HG02981 (cell line): ENCODE measurements at regions not wholly inside any gene's neighbourhood (a gene's known extent, or its start where the extent isn't known, plus 50 kb on each side); places are given as distances from the start of the nearest gene placed in this dataset.
A peak's percentile ranks its signal among the peaks of the same experiment; 100 is the strongest.

ENCODE experiments used
- ATAC-seq: cut with Tn5 transposase; IDR thresholded peaks from one replicate; pipeline ENCODE4 v1.9.1; 2021; ENCODE audit warnings: mild to moderate bottlenecking, moderate library complexity; ENCODE audit not compliant: unreplicated experiment

DNA sequence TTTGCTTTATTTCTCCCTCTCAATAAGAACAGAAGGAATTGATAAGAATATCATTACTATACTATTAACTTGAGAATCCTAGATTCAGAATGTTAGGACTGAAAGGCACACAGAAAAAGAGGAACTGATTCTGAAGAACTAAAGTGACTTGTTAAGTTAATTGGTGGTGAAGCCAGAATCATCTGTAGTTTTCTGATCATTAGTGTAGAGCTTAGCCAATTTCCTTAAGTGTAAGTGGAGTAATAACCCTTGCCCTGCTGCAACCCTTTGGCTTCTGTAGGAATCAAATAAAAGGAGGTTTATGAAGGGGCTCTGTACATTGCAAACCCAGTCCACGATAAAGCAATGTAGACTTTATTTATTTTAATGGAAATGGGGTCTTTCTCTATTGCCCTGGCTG, 1186.0 kb downstream of the SORCS3 start:
- no peak for ATAC-seq

DNA sequence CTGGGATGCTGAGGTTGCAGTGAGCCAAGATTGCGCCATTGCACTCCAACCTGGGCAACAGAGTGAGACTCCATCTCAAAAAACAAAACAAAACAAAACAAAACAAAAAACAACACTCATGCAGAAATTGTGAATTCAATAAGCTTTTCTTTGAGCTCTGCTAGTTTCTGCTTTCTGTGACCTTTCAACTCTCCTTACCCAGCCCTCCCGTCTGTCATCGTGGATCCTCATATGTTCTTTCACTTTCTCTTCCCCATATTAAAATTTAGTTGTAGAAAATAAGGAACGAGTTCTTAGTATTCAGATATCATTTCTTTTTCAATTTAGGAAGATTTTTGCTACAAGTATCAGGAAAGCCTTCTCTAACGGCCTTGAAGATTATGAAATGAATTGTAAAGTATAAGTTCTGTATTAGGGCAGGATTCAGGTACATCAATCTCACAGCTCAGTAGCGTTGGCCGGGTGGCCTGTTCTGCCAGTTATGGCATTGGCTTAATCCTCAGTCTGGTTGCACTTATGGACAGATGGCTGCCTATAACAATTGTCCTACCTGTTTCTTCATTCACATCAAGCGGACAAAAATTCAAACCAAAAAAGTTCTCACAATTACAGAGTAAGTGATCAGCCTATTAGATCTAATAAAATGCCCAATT, 1167.0 kb downstream of the SORCS3 start:
- no peak for ATAC-seq

DNA sequence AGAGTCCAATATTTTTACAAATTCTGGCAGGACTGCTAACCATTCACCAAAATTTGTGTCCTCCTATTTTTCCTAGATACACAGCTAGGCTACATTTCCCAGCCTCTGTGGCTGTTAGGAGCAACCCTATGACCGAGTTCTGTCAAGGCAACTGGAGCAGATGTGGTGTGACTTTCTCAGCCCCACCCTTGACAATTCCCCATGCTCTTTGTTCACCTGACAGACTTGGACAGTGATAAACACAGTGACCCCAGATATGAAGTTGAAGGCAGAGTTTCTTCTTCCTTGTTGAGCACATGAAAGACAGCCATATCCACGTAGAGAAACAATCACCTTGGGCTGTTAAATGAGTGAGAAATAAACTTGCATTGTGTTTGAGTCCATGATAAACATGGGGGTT, 1162.1 kb downstream of the SORCS3 start:
- ATAC-seq, result no peak

DNA sequence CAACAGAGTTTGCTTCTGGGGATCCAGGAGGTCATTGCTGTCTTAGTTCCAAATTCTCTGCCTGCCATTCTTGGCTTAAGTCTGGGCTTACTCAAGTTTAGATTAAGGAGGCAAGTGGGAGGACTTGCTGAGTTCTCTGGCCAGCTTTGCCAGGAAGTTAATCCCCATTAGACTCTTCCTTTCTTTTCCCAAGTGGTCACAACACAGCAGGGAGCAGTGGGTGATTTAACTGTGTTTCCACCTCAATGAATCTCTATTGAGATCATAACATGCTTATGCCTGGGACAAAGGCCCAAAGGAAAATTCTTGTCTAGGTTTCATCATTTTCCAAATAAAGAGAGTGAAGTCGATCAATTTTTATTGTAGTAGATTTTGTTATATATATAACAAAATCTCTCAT, 1159.6 kb downstream of the SORCS3 start:
- no peak for ATAC-seq

DNA sequence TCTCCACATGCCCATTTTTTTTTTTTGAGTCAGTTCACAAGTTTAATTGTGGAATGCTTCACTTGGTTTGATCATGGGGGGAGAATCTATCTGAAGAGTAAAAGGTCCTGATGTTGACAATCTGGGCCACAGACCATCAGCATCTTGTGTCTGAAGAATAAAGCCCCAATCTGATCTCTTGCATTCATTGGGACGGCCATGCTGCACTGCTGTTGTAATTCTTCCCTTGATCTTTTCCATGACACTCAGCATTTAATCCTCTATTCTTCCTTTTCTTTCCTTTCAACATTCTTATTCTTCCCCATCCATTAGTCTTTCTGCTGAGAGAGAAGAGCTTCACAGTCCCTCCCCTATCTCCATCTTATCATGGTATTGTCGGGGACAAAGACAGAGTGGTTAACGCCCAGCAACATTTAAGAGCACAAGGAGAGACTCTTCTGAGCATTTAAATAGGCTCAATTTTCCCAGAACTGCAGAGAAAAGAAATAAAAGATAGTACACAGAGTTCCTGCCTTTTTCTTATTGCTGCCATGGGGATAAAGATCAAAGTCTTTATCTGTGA, 1157.3 kb downstream of the SORCS3 start:
- ATAC-seq, result no peak

DNA sequence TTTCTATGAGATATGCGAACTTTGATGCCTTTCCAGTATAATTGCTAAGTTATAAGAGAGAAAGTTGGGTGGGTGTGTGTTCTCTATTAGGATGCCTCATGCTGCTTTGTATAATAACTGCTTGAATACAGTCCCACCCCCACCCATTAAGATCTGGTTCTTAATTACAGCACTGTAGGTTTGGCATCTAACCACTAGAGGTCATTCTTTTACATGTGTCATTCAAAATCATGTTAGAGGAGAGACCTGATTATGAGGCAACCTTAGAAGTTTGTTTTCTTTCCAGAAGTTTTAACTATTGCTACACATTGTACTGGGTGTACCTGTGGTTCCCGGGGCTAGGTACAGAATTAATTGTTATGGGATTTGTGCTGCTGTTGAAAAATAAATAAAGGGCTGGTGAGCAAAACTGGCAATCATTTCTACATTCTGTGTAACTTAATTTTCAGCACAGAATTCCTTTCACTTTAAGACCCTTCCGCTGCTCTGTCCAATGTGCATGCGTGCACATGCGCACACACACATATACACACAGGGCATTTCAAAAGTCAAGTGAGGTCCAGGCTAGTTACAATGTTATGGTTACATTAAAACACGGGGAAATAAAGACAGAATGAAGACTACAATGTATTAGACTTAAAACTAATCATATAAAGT, 1156.3 kb downstream of the SORCS3 start:
- peak; percentile 75 for ATAC-seq

DNA sequence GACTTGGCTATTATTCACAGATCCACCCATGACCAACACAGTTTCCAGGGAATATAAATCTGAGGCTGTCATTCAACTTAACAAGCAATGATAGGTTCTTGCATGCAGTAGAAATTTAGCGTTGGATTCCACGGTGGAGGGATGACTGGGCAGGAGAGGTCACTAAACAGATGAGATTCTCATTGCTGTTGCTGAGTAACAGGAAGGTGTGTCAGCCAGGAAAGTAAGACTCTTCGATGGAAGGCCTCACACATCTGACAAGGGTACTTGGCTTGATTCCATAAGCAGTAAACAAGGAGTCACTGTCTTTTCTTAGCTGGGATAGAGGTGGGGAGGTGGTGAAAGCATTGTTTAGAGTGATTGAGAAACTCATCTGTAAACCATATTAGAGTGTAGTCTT, 1152.0 kb downstream of the SORCS3 start:
- ATAC-seq, result no peak

DNA sequence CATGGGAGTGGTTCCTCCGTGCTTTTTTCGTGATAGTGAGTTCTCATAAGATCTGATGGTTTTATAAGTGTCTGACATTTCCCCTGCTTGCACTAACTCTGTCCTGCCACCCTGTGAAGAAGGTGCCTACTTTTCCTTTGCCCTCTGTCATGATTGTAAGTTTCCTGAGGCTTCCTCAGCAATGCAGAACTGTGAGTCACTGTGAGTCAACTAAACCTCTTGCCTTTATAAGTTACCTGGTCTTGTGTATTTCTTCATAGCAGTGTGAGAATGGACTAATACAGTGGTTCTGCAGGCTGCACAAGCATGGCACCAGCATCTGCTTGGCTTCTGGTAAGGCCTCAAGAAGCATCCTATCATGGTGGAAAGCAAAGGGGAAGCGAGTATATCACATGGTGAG, 1144.6 kb downstream of the SORCS3 start:
- no peak for ATAC-seq

DNA sequence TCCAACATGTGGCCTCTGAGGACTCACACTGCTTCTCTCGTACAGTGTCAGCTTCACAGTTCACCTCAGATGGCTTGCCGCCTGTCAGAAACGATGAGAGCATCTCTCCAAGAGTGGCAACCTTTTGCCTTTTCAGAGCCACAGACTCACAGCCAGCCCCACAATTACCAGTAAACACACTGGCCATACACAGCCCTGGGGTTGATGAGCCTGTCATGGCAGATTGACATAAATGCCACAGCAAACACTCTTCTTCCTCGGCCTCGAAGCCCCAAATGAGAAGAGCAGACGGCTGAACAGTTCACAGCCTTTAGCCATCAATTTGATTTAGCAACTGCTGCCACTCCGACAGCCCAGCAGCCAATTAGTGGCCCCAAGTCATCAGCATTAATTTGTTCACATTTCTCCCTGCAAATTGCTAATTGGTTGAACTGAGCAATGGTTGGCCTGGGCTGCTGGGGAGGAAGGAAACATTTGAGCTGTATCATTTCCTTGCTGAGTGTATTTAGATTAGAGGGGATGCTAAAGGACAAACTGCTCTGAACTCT, 1142.9 kb downstream of the SORCS3 start:
- no peak for ATAC-seq

DNA sequence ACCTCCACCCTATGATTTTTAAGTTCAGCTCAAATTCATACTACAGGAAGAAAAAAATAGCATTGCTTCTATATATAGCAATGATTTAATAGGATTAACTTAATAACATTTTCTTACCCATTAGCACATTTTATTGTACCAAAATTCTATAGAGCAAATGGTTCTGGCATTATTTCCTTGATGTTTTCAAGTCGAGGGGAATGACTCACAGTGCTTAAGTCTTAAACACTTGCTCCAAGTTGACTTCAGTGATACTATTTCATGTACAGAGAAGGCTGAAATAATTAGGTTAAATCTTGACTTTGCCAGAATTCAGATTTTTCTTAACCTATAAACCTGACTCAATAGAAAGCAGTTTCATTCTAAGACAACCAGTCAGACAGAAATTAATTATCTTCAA, 1133.8 kb downstream of the SORCS3 start:
- no peak for ATAC-seq

DNA sequence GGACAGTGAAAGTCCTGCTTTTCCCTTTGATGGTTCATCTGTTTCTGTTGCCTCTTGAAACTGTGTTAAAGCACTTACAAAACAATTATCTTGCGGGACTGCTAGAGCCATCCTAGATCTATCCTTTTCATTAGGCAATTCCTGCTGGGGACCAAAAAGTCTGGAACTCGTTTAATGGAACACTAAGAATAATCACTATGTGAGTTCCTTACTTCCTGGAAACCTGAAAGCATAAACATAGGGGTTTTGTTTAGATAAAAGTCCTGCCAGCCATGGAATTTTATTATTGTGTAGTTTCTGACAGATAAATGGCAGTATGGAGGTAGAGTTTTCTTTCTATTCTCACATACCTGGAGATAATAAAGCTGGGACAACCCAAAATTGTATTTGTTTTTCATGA, 1133.3 kb downstream of the SORCS3 start:
- ATAC-seq, result no peak

DNA sequence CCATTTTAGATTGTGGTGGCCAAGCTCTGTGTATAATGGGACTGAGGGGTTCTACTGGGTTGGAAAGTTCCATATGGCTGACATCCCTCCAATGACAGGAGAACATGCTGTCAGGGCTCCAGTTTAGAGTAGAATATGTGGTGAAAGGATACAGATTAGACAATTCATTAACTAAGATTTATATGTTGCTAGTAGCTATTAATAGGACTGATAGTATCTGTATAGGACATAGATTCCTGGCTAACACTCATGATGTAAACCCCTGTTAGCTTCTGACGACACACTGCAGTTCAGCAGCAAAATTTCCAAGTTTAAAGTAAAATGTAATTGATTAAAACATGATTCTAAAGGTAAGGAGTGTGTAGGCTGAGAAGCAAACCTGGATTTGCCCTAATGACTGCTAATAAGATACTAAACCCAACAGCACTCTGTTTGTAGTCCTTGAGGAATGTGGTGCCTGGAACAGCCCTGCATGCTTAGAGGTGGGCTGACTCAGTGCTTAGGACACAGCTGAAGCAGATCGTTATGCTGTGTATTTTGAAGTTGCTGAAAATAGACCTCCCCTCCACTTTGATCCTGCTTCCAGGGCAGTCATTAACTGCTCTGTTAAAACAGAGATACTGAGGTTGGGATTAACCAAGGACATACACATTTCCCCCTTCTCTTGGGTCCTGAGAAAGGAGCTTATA, 1129.6 kb downstream of the SORCS3 start:
- ATAC-seq, result no peak

DNA sequence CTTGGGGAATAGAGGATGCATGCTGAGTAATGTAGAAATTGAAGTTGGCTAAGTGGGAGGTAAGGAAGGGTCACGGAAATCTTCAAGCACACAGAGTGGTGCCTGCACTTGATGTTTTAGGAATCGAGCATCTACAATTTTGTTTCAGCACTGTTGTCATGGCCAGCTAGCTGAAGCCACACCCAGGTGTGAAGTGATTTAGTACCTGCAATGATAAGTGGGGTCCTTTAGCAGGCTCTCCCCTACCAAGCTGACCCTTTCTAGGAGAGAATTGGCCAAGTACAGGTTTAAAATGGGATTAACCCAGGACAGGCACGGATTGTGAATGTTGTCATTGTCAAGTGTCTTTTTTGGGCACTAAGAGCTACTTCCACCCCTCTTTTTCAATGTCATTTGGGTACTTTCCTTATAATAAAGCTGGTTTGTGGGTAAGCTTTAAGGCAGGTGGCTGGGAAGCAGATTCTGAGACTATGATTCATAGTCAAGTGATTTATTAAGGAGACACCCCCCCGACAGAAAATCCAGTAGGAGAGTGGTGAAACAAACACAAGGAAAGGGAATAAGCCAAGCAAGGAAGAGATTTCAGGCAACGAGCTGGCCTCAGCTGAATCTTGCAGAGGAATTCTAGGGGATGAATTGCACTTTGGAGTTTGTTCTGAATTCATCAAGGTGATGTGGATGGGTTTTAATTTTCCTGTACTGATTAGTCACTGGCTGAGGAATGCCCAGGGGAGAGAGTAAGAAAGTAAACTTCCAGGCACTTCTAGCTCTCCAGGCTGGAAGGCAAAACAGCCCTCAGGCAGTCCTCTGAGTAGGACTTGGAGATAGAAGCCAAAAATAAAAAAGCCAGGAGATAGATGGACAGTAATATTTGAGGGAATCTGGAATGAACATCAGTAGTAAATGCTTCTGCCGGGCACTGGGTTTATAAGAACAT, 1128.4 kb downstream of the SORCS3 start:
- ATAC-seq, result no peak

DNA sequence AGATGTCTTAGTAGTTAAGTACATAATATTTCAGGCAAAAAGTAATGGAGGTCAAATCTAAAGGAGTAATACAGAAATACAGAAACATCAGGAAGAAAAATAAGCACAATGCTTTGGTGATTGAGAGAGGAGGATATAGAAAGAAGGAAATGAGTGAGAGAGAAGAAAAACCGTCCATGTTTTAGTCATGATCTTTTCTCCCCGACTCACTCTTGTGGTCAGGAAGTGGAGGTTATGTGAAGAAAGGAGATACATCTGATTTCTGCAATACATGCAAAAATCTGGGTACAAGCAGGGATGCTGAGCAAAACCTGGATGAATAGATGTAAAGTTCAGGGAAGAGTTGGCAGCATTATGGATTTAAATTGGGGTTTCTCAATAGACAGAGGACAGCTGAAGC, 1122.5 kb downstream of the SORCS3 start:
- ATAC-seq, result no peak

DNA sequence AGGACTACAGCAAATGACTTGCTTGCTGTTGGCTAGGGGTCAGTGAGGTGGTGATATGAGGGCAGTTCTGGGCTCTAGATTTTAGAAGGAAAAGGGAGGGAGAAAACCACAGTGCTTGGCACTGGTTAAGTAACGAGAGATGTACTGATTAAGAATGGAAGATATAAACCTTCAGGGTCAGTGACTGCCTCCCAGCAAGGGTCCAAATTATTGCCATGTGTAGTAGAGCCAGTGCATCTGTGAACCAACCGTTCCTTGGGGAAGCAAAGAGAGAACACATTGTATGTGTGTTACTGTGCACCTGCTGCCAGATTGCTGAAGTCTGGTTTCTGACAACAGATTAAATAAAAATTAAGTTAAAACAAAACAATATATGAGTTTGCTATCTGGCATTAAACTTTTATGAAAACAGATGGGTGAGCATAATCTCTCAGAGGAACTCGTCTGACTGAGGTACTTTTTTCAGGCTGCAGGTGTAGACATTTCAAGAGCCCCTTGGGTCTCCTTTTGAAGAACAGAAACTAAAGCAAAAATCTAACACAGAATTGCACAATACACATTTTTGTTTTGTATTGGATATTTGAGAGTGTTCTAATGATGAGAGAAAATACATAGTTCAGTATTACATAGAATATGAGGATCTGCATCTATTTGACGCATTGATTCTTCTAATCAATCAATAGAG, 1120.6 kb downstream of the SORCS3 start:
- no peak for ATAC-seq

DNA sequence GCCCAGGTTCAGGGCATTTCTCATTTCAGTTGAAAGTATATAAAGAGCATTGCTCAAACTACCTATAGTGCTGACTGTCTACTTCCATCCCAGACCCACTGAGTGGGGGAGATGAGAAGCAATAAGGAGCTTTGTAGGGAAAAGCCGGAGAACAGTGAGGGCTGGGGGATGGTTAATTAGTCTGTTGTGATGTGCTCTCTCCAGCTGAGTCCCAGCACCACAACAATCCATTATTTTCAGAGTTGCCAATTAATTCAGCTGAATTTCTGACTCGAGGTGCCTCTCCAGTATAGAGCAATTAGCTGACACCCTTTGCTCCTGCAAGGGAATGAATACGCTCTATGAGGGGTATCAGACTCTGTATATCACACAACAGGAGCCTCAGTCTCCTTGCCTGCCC, 1118.6 kb downstream of the SORCS3 start:
- no peak for ATAC-seq

DNA sequence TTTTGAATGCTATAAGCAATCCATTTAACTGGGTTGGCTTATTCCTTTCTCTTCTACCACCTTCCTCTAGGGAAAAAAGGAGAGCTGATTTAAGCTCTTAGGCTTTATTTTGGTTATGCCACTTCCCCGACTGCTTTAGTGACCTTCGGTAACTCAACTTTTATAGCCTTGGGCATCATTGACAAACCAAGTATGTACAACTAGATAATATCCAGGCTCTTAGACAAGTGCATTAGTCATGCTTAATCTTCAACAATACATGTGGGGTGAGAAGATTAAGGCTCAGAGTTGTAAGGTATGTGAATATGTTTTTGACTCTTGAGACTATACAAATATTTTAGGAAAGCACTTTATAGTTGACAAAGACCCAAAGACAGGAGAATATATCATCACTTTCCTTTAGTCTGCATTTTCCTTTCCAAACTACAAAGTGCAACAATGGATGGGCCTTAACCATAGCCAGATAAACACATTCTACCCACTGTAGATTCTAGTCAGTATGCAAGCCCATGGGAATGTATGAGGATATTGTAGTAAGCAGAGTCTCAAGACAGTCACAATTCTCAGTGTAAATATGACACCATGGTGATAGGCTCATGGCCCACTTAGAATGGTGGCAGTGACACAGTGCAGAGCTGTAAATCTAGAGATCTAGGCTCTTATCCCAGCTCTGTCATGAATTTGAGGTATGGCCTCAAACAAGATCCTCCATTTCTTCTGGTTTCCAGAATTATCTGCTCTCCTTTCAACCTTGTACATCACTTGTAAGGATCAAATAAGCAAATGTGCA, 1117.3 kb downstream of the SORCS3 start:
- ATAC-seq, result no peak

DNA sequence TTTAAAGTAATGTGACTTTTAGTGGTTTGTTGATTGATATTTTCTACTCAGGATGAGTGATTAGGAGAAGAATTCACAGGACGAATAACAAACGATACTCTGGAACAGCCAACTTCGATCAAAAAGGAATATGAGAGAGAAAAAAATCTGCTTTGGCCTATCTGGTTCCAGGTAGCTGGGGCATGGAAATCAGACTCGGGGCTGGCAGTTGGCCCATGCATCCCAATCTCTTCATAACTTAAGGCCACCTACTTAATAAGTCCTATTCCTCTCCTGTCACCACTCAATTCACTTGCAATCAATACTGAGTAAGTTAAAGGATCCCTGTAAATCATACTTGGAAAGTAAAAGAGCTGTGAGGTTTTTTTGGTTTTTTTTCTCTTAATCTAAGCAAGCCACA, 1116.2 kb downstream of the SORCS3 start:
- ATAC-seq, result no peak

DNA sequence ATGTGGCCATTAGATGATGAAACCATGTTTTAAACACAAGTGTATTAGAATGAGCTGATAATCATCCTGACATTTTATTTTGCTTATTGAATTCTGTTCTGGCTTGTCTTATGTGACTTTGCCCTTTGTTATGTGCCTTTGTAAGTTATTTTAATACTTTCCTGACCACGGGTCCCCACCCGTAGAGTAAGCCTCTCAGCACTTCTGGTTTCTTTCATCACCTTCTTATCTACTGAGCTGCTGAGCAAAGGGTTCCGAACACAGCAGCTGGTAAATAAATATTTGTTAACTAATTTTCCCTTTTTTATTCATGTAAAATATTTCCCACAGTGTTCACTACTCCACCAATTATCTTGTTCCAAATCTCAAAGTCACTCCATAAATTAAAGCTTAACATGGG, 1115.3 kb downstream of the SORCS3 start:
- ATAC-seq, result no peak
